ENCODE measurements at regions not wholly inside any gene's neighbourhood (a gene's known extent, or its start where the extent isn't known, plus 50 kb on each side); places are given as distances from the start of the nearest gene placed in this dataset.

DNA sequence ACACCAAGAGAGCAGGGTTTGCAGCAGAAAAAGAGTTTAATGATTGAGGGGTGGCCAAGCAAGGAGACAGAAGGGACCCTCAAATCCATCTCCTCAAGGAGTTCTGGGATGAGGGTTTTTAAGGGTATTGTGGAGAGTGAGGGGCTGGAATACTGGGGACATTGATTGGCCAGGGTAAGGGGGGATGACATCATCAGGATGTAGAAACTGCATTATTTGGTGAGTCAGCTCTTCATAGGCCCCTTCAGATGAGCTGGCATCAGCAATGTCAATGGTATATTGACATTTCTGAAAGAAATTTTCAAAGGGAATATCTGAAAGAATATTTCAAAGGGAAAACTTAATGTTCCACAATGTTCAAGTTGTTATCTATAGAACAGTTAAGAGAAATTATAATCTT, 168.1 kb upstream of the SNX7 start:
- Histone ChIP-seq H3K27me3 (ENCODE audit: insufficient read depth, poor library complexity, severe bottlenecking) (no peaks in the 10 kb centered on the region), H3K27ac (replicated peaks) (no peak overlapping the region), H3K4me3 (replicated peaks; ENCODE audit: insufficient read depth, low read length) (no peak overlapping the region)
- no peak for TF ChIP-seq GABPA (IDR thresholded peaks at IDR 0.05; ENCODE audit: low read depth)
- no peak for TF ChIP-seq SPI1 (IDR thresholded peaks at IDR 0.05; ENCODE audit: borderline replicate concordance, low read depth)
- TF ChIP-seq REST (IDR thresholded peaks at IDR 0.05; ENCODE audit: insufficient replicate concordance, low read depth) = no peak
- TF ChIP-seq POLR2AphosphoS5 (IDR thresholded peaks at IDR 0.05; ENCODE audit: low read depth) = no peak
- TF ChIP-seq CTCF (IDR thresholded peaks at IDR 0.05; ENCODE audit: insufficient read depth, low read length) = no peak
- no peak for DNase-seq (ENCODE audit: low read depth in 1 of 2, low spot score in 1 of 2)

GRCh38 chr1:98490099-98490498, 171.4 kb upstream of the SNX7 start:
- Histone ChIP-seq H3K27me3 (ENCODE audit: insufficient read depth, poor library complexity, severe bottlenecking) (no peaks in the 10 kb centered on the region), H3K4me3 (replicated peaks; ENCODE audit: insufficient read depth, low read length) (no peak overlapping the region), H3K27ac (replicated peaks) (no peak overlapping the region)
- no peak for DNase-seq (ENCODE audit: low read depth in 1 of 2, low spot score in 1 of 2)
- TF ChIP-seq SPI1 (IDR thresholded peaks at IDR 0.05; ENCODE audit: borderline replicate concordance, low read depth) = no peak
- TF ChIP-seq REST (IDR thresholded peaks at IDR 0.05; ENCODE audit: insufficient replicate concordance, low read depth) = no peak
- no peak for TF ChIP-seq GABPA (IDR thresholded peaks at IDR 0.05; ENCODE audit: low read depth)
- TF ChIP-seq POLR2AphosphoS5 (IDR thresholded peaks at IDR 0.05; ENCODE audit: low read depth) = no peak
- TF ChIP-seq CTCF (IDR thresholded peaks at IDR 0.05; ENCODE audit: insufficient read depth, low read length) = no peak

DNA sequence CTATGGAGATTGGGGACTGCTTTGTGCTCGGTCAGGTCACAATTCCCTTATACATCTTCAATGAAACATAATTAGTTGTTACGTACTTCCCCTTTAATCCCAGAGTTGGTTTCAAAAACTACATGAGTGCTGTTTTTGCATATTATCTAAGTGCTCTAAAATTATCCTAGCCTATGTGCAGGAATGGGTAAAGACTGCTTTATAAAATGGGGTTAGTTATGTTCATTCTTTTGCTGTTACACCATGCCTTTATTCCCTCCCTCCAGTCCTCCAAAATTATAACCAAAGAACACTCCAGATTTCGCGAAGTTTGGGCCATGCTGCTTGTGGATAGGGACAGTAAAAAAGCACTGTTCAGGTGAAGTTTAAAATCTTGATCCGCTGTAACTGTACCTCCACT, 173.9 kb upstream of the SNX7 start:
- Histone ChIP-seq H3K27ac (replicated peaks) (no peak overlapping the region), H3K27me3 (ENCODE audit: insufficient read depth, poor library complexity, severe bottlenecking) (no peaks in the 10 kb centered on the region), H3K4me3 (replicated peaks; ENCODE audit: insufficient read depth, low read length) (no peak overlapping the region)
- no peak for DNase-seq (ENCODE audit: low read depth in 1 of 2, low spot score in 1 of 2)
- TF ChIP-seq SPI1 (IDR thresholded peaks at IDR 0.05; ENCODE audit: borderline replicate concordance, low read depth) = no peak
- TF ChIP-seq CTCF (IDR thresholded peaks at IDR 0.05; ENCODE audit: insufficient read depth, low read length) = no peak
- no peak for TF ChIP-seq POLR2AphosphoS5 (IDR thresholded peaks at IDR 0.05; ENCODE audit: low read depth)
- no peak for TF ChIP-seq REST (IDR thresholded peaks at IDR 0.05; ENCODE audit: insufficient replicate concordance, low read depth)
- no peak for TF ChIP-seq GABPA (IDR thresholded peaks at IDR 0.05; ENCODE audit: low read depth)
